Cardiac muscle cell (in vitro differentiated cells and primary cell): ENCODE measurements at regions not wholly inside any gene's neighbourhood (a gene's known extent, or its start where the extent isn't known, plus 50 kb on each side); places are given as distances from the start of the nearest gene placed in this dataset.
A peak's percentile ranks its signal among the peaks of the same experiment; 100 is the strongest.

Source experiments
- DNase-seq, 2 donors: peaks; one replicate each; pipeline versions ENCODE4 v3.0.0 to v3.0.0-alpha.2; 2010 to 2017; ENCODE audit warnings: low read depth in 1 of 2, low spot score in 1 of 2
- H3K27ac ChIP-seq: fragments of 200-600 bp; sonication (generic); 2 replicates; pipeline ENCODE4 v1.5.1; 2016
- H3K27me3 ChIP-seq: fragments of 200-600 bp; sonication (generic); 2 replicates; pipeline ENCODE4 v1.6.0; 2016; ENCODE audit warnings: control low read depth
- H3K36me3 ChIP-seq: fragments of 200-600 bp; sonication (generic); 2 replicates; pipeline ENCODE4 v1.5.1; 2016; ENCODE audit warnings: control low read depth
- H3K4me1 ChIP-seq: fragments of 200-600 bp; sonication (generic); 2 replicates; pipeline ENCODE4 v1.8.1; 2017; ENCODE audit warnings: low read depth, mild to moderate bottlenecking, mixed run types
- H3K4me3 ChIP-seq: fragments of 200-600 bp; sonication (generic); 2 replicates; pipeline ENCODE4 v1.5.1; 2016; ENCODE audit warnings: mild to moderate bottlenecking
- H3K9me3 ChIP-seq: fragments of 200-600 bp; sonication (generic); 2 replicates; pipeline ENCODE4 v1.5.1; 2017; ENCODE audit warnings: low read depth, mild to moderate bottlenecking, control low read depth
- CTCF ChIP-seq: IDR thresholded peaks from 2 replicates; pipeline ENCODE4 v1.5.1; 2012; ENCODE audit warnings: low read depth, mild to moderate bottlenecking, low read length

- no peak for TF ChIP-seq CTCF
- H3K9me3 ChIP-seq, result no peaks in the 10 kb centered on the region
- no peak for DNase-seq
Observed at GRCh38 chr18:55886886-55887285, 298.9 kb upstream of the TCF4 start.

GRCh38 chr18:55884498-55884897, 296.5 kb upstream of the TCF4 start:
- no peak for TF ChIP-seq CTCF
- Histone ChIP-seq H3K36me3 (no peaks in the 10 kb centered on the region), H3K4me3 (no peak overlapping the region), H3K27me3 (no peaks in the 10 kb centered on the region), H3K9me3 (no peaks in the 10 kb centered on the region), H3K4me1 (peaks cover under 1% of the 10 kb centered on the region), H3K27ac (no peak overlapping the region)
- no peak for DNase-seq

More at GRCh38 chr18:55886886-55887285, 298.9 kb upstream of the TCF4 start:
- Histone ChIP-seq H3K36me3 (no peaks in the 10 kb centered on the region), H3K4me3 (no peak overlapping the region), H3K27me3 (no peaks in the 10 kb centered on the region), H3K4me1 (no peaks in the 10 kb centered on the region), H3K27ac (no peak overlapping the region)

GRCh38 chr18:55880617-55881016, 292.6 kb upstream of the TCF4 start:
- no peak for DNase-seq
- no peaks in the 10 kb centered on the region for H3K27me3 ChIP-seq
- no peaks in the 10 kb centered on the region for H3K9me3 ChIP-seq
- no peaks in the 10 kb centered on the region for H3K36me3 ChIP-seq
- TF ChIP-seq CTCF, result no peak
- no peak overlapping the region for H3K4me3 ChIP-seq
- H3K4me1 ChIP-seq, result peaks cover 6% of the 10 kb centered on the region
- H3K27ac ChIP-seq, result no peak overlapping the region

- Histone ChIP-seq H3K9me3 (no peaks in the 10 kb centered on the region), H3K4me3 (no peak overlapping the region), H3K4me1 (peaks cover 13% of the 10 kb centered on the region), H3K27me3 (no peaks in the 10 kb centered on the region), H3K27ac (no peak overlapping the region), H3K36me3 (no peaks in the 10 kb centered on the region)
- TF ChIP-seq CTCF, result no peak
- no peak for DNase-seq
Observed at GRCh38 chr18:55879331-55879730, 291.3 kb upstream of the TCF4 start.

GRCh38 chr18:55878224-55878623, 290.2 kb upstream of the TCF4 start:
- no peak for TF ChIP-seq CTCF
- H3K36me3 ChIP-seq, result no peaks in the 10 kb centered on the region
- no peak overlapping the region for H3K27ac ChIP-seq
- no peaks in the 10 kb centered on the region for H3K9me3 ChIP-seq
- no peaks in the 10 kb centered on the region for H3K27me3 ChIP-seq
- DNase-seq, result peak in 1 of 2 donors; percentile 29
- no peak overlapping the region for H3K4me3 ChIP-seq
- H3K4me1 ChIP-seq, result peaks cover 13% of the 10 kb centered on the region

- Histone ChIP-seq H3K27me3 (no peaks in the 10 kb centered on the region), H3K27ac (no peak overlapping the region), H3K9me3 (no peaks in the 10 kb centered on the region), H3K4me1 (peaks cover 13% of the 10 kb centered on the region), H3K36me3 (no peaks in the 10 kb centered on the region), H3K4me3 (no peak overlapping the region)
- no peak for DNase-seq
- TF ChIP-seq CTCF, result no peak
Observed at GRCh38 chr18:55877321-55877720, 289.3 kb upstream of the TCF4 start.
